ENCODE measurements at regions not wholly inside any gene's neighbourhood (a gene's known extent, or its start where the extent isn't known, plus 50 kb on each side); places are given as distances from the start of the nearest gene placed in this dataset.
A peak's percentile ranks its signal among the peaks of the same experiment; 100 is the strongest.

- no peak overlapping the region for H3K4me3 ChIP-seq (ENCODE audit: insufficient read depth, low read depth, low read length)
- TF ChIP-seq EZH2 (IDR thresholded peaks at IDR 0.05; ENCODE audit: insufficient read depth, low read length) (no peak), CTCF (IDR thresholded peaks at IDR 0.05; ENCODE audit: insufficient read depth, low read depth, low read length) (no peak)
- no peaks in the 10 kb centered on the region for H3K36me3 Mint-ChIP-seq (ENCODE audit: low read depth, unreplicated experiment)
- no peaks in the 10 kb centered on the region for H3K36me3 ChIP-seq (ENCODE audit: insufficient read depth, low read length)
- no peaks in the 10 kb centered on the region for H3K4me1 ChIP-seq (ENCODE audit: insufficient read depth, low read length)
- H4K20me1 ChIP-seq (ENCODE audit: insufficient read depth, low read length) = no peaks in the 10 kb centered on the region
- H3K4me1 Mint-ChIP-seq (ENCODE audit: low read depth, unreplicated experiment) = peaks cover 16% of the 10 kb centered on the region
- H3K4me2 ChIP-seq (ENCODE audit: low read length) = no peak overlapping the region
- H3K79me2 ChIP-seq (ENCODE audit: insufficient read depth, low read length) = no peaks in the 10 kb centered on the region
- no peak overlapping the region for H3K9ac ChIP-seq (ENCODE audit: low read length)
- DNase-seq (ENCODE audit: low read depth) = no peak
- no peak overlapping the region for H3K27ac ChIP-seq (ENCODE audit: low read depth, low read length)
- no peak overlapping the region for H2AFZ ChIP-seq (ENCODE audit: low read depth, low read length)
- FAIRE-seq = no peak
- no peak overlapping the region for H3K27ac Mint-ChIP-seq (ENCODE audit: unreplicated experiment)
- no peak overlapping the region for H3K4me3 Mint-ChIP-seq (ENCODE audit: unreplicated experiment)
- peaks cover 5% of the 10 kb centered on the region for H3K9me3 Mint-ChIP-seq (ENCODE audit: unreplicated experiment)
- peaks cover 7% of the 10 kb centered on the region for H3K27me3 Mint-ChIP-seq (ENCODE audit: low read depth, unreplicated experiment)
- no peaks in the 10 kb centered on the region for H3K9me3 ChIP-seq (ENCODE audit: insufficient read depth, low read depth, low read length)
- H3K27me3 ChIP-seq (ENCODE audit: insufficient read depth, low read length) = no peaks in the 10 kb centered on the region
These were observed 298.5 kb downstream of the QKI start for GRCh38 chr6:163712981-163713380.

- Mint-ChIP-seq H3K36me3 (ENCODE audit: low read depth, unreplicated experiment) (no peaks in the 10 kb centered on the region), H3K27me3 (ENCODE audit: low read depth, unreplicated experiment) (peaks cover 7% of the 10 kb centered on the region), H3K4me1 (ENCODE audit: low read depth, unreplicated experiment) (peaks cover 12% of the 10 kb centered on the region), H3K9me3 (ENCODE audit: unreplicated experiment) (peaks cover 4% of the 10 kb centered on the region), H3K4me3 (ENCODE audit: unreplicated experiment) (no peak overlapping the region), H3K27ac (ENCODE audit: unreplicated experiment) (no peak overlapping the region)
- H3K27me3 ChIP-seq (ENCODE audit: insufficient read depth, low read length) = no peaks in the 10 kb centered on the region
- TF ChIP-seq CTCF (IDR thresholded peaks at IDR 0.05; ENCODE audit: insufficient read depth, low read depth, low read length) = no peak
- peak overlapping the region; percentile 4 for H2AFZ ChIP-seq (ENCODE audit: low read depth, low read length)
- no peaks in the 10 kb centered on the region for H4K20me1 ChIP-seq (ENCODE audit: insufficient read depth, low read length)
- H3K36me3 ChIP-seq (ENCODE audit: insufficient read depth, low read length) = no peaks in the 10 kb centered on the region
- no peaks in the 10 kb centered on the region for H3K79me2 ChIP-seq (ENCODE audit: insufficient read depth, low read length)
- no peaks in the 10 kb centered on the region for H3K4me1 ChIP-seq (ENCODE audit: insufficient read depth, low read length)
- FAIRE-seq (no peak), DNase-seq (ENCODE audit: low read depth) (no peak)
- H3K4me2 ChIP-seq (ENCODE audit: low read length) = no peak overlapping the region
- H3K9me3 ChIP-seq (ENCODE audit: insufficient read depth, low read depth, low read length) = no peaks in the 10 kb centered on the region
- H3K27ac ChIP-seq (ENCODE audit: low read depth, low read length) = no peak overlapping the region
- H3K4me3 ChIP-seq (ENCODE audit: insufficient read depth, low read depth, low read length) = no peak overlapping the region
- H3K9ac ChIP-seq (ENCODE audit: low read length) = no peak overlapping the region
These were observed 298.0 kb downstream of the QKI start for GRCh38 chr6:163712566-163712961.

- H3K9me3 Mint-ChIP-seq (ENCODE audit: unreplicated experiment) = no peaks in the 10 kb centered on the region
- peak overlapping the region; percentile 4 for H2AFZ ChIP-seq (ENCODE audit: low read depth, low read length)
- no peaks in the 10 kb centered on the region for H3K36me3 ChIP-seq (ENCODE audit: insufficient read depth, low read length)
- no peaks in the 10 kb centered on the region for H3K36me3 Mint-ChIP-seq (ENCODE audit: low read depth, unreplicated experiment)
- no peaks in the 10 kb centered on the region for H4K20me1 ChIP-seq (ENCODE audit: insufficient read depth, low read length)
- no peak overlapping the region for H3K4me3 ChIP-seq (ENCODE audit: insufficient read depth, low read depth, low read length)
- H3K4me3 Mint-ChIP-seq (ENCODE audit: unreplicated experiment) = no peak overlapping the region
- H3K27ac Mint-ChIP-seq (ENCODE audit: unreplicated experiment) = no peak overlapping the region
- H3K4me1 Mint-ChIP-seq (ENCODE audit: low read depth, unreplicated experiment) = peaks cover 9% of the 10 kb centered on the region
- H3K27me3 ChIP-seq (ENCODE audit: insufficient read depth, low read length) = no peaks in the 10 kb centered on the region
- H3K4me1 ChIP-seq (ENCODE audit: insufficient read depth, low read length) = no peaks in the 10 kb centered on the region
- H3K79me2 ChIP-seq (ENCODE audit: insufficient read depth, low read length) = no peaks in the 10 kb centered on the region
- no peaks in the 10 kb centered on the region for H3K9me3 ChIP-seq (ENCODE audit: insufficient read depth, low read depth, low read length)
- TF ChIP-seq EZH2 (IDR thresholded peaks at IDR 0.05; ENCODE audit: insufficient read depth, low read length) = no peak
- no peak for TF ChIP-seq CTCF (IDR thresholded peaks at IDR 0.05; ENCODE audit: insufficient read depth, low read depth, low read length)
- no peak overlapping the region for H3K9ac ChIP-seq (ENCODE audit: low read length)
- DNase-seq (ENCODE audit: low read depth) = no peak
- H3K27ac ChIP-seq (ENCODE audit: low read depth, low read length) = no peak overlapping the region
- no peak overlapping the region for H3K4me2 ChIP-seq (ENCODE audit: low read length)
- H3K27me3 Mint-ChIP-seq (ENCODE audit: low read depth, unreplicated experiment) = peaks cover 7% of the 10 kb centered on the region
- FAIRE-seq = no peak
These were observed 297.4 kb downstream of the QKI start for GRCh38 chr6:163711615-163712565.
